SK-N-SH treated with all-trans-retinoic acid at 6 μM for 48 hours (cell line): ENCODE measurements at regions not wholly inside any gene's neighbourhood (a gene's known extent, or its start where the extent isn't known, plus 50 kb on each side); places are given as distances from the start of the nearest gene placed in this dataset.

ENCODE experiments used
- ESRRG ChIP-seq: fragments of 250-450 bp; sonication (Bioruptor Pico); IDR thresholded peaks from 2 replicates; pipeline ENCODE4 v1.6.1; 2021; ENCODE audit warnings: mild to moderate bottlenecking
- TF ChIP-seq, protein P1 (sequence below): fragments of 250-450 bp; sonication (Bioruptor Pico); IDR thresholded peaks from 2 replicates; pipeline ENCODE4 v1.8.0; 2020; ENCODE audit warnings: mild to moderate bottlenecking, moderate library complexity, borderline replicate concordance

DNA sequence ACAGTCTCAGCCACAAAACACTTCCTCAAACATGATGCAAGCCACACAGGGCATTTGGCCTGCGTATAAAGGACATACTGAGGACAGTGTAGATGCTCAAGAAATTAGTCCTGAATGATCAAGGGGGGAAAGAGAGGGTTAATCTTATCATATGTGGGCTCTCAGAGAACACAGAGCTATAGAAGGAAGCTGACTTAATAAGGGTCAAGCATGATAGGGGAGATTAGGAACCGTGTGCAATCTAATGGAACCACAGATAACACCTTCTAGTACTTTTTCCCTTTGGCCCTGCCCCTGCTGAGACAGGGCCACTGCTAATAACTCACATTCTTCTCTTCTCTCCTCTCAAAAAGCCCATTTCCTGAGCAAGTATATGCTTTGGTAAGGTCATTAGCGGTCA lies 114.1 kb upstream of the ADAMTS9 start:
- TF ChIP-seq, protein P1, sequence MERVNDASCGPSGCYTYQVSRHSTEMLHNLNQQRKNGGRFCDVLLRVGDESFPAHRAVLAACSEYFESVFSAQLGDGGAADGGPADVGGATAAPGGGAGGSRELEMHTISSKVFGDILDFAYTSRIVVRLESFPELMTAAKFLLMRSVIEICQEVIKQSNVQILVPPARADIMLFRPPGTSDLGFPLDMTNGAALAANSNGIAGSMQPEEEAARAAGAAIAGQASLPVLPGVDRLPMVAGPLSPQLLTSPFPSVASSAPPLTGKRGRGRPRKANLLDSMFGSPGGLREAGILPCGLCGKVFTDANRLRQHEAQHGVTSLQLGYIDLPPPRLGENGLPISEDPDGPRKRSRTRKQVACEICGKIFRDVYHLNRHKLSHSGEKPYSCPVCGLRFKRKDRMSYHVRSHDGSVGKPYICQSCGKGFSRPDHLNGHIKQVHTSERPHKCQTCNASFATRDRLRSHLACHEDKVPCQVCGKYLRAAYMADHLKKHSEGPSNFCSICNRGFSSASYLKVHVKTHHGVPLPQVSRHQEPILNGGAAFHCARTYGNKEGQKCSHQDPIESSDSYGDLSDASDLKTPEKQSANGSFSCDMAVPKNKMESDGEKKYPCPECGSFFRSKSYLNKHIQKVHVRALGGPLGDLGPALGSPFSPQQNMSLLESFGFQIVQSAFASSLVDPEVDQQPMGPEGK (CRISPR knock-in tag) = no peak
- TF ChIP-seq ESRRG (CRISPR knock-in tag) = no peak
